HepG2 (cell line): ENCODE measurements at regions not wholly inside any gene's neighbourhood (a gene's known extent, or its start where the extent isn't known, plus 50 kb on each side); places are given as distances from the start of the nearest gene placed in this dataset.

Experiments used
- ATAC-seq: fragments of 200-7000 bp; cut with Tn5 transposase; 3 replicates; pipeline ENCODE4 v1.9.1; 2020; ENCODE audit warnings: mild to moderate bottlenecking, moderate library complexity
- BruUV-seq: library from RNA; stranded (reverse); fragments of 400-500 nt; replicated peaks from 2 replicates; lab custom pipeline; 2021; lab: Mats Ljungman, UMichigan
- CTCF ChIA-PET: fragments of 300-600 bp; formaldehyde crosslinking; extraction: SDS; loops from one replicate; lab custom pipeline; 2021; ENCODE audit warnings: low total read pairs, inconsistent platforms, low intra/inter-chr PET ratio; lab: Yijun Ruan, JAX
- POLR2A ChIA-PET: fragments of 350-600 bp; sonication (Branson Sonifier 250); formaldehyde crosslinking; loops from one replicate; lab custom pipeline; 2020; ENCODE audit warnings: antibody characterized with exemption, inconsistent platforms; lab: Yijun Ruan, JAX
- DNase-seq: peaks from one replicate; pipeline ENCODE4 v3.0.0-alpha.2; 2015; ENCODE audit warnings: low spot score
- FAIRE-seq: peaks from 3 replicates; lab custom pipeline; 2011; peaks lifted over from hg19 to GRCh38; lab: Jason Lieb, UNC
- H2AFZ ChIP-seq: one replicate; pipeline ENCODE4 v1.6.1; 2011; ENCODE audit warnings: low read length, inconsistent platforms
- H3K27ac ChIP-seq: fragments of 300-600 bp; 3 replicates; pipeline ENCODE4 v1.8.0; 2011; ENCODE audit warnings: mixed run types, mild to moderate bottlenecking, mixed read lengths, low read length, inconsistent platforms; ENCODE audit not compliant: insufficient read depth; ENCODE audit errors: extremely low read length
- H3K27me3 ChIP-seq, 2 experiments: fragments of 200-600 bp in 1 of 2; 2 replicates in 1 of 2; 3 replicates in 1 of 2; pipeline versions ENCODE4 v1.6.0 to v1.8.0; 2011; ENCODE audit warnings: low read length in 2 of 2, mild to moderate bottlenecking in 2 of 2, moderate library complexity in 2 of 2, inconsistent platforms in 1 of 2; ENCODE audit not compliant: insufficient read depth in 2 of 2, control insufficient read depth in 1 of 2
- H3K36me3 ChIP-seq, 2 experiments: fragments of 200-600 bp in 1 of 2; replicated peaks in 1 of 2; 2 replicates in 1 of 2; 3 replicates in 1 of 2; pipeline versions ENCODE4 v1.5.1 to v1.8.0; 2011; ENCODE audit warnings: low read length in 2 of 2, inconsistent platforms in 1 of 2; ENCODE audit not compliant: insufficient read depth in 2 of 2, control insufficient read depth in 1 of 2
- H3K4me1 ChIP-seq: 2 replicates; pipeline ENCODE4 v1.5.1; 2012; ENCODE audit warnings: low read length, inconsistent platforms; ENCODE audit not compliant: insufficient read depth
- H3K4me2 ChIP-seq: 2 replicates; pipeline ENCODE4 v1.6.0; 2011; ENCODE audit warnings: low read depth, low read length, inconsistent platforms
- H3K4me3 ChIP-seq, 3 experiments: fragments of 200-600 bp in 1 of 3; sonication (generic), shearing (Covaris generic) in 1 of 3; replicated peaks in 1 of 3; 2 replicates each; pipeline ENCODE4 v1.5.1; 2011 to 2016; ENCODE audit warnings: low read length in 3 of 3, inconsistent platforms in 2 of 3, low read depth in 2 of 3, mild to moderate bottlenecking in 2 of 3, control low read depth in 1 of 3, mixed read lengths in 1 of 3; ENCODE audit not compliant: insufficient read depth in 1 of 3
- H3K79me2 ChIP-seq: one replicate; pipeline ENCODE4 v1.6.1; 2011; ENCODE audit warnings: low read length, inconsistent platforms; ENCODE audit not compliant: insufficient read depth
- H3K9ac ChIP-seq: 2 replicates; pipeline ENCODE4 v1.6.0; 2011; ENCODE audit warnings: mild to moderate bottlenecking, low read depth, low read length, inconsistent platforms; ENCODE audit not compliant: insufficient read depth
- H3K9me3 ChIP-seq: 2 replicates; pipeline ENCODE4 v1.5.1; 2012; ENCODE audit warnings: mild to moderate bottlenecking, low read length
- H4K20me1 ChIP-seq: 2 replicates; pipeline ENCODE4 v1.6.0; 2011; ENCODE audit warnings: inconsistent platforms, mild to moderate bottlenecking, low read length, moderate library complexity; ENCODE audit not compliant: insufficient read depth
- ARNT2 ChIP-seq: sonication (generic); formaldehyde crosslinking; IDR thresholded peaks from 2 replicates; pipeline ENCODE4 v1.8.0; 2022; ENCODE audit warnings: mild to moderate bottlenecking, low read depth, missing genetic modification reagents, moderate library complexity
- ATF7 ChIP-seq, 2 experiments: fragments of 450-650 bp in 1 of 2; sonication (generic) in 1 of 2; formaldehyde crosslinking in 1 of 2; IDR thresholded peaks; 2 replicates each; pipeline versions ENCODE4 v1.4.0 to v1.6.1; 2016 to 2020; ENCODE audit warnings: antibody characterized with exemption in 1 of 2, mild to moderate bottlenecking in 1 of 2, missing genetic modification reagents in 1 of 2
- CREB1 ChIP-seq, 2 experiments: fragments of 450-650 bp in 1 of 2; IDR thresholded peaks; 2 replicates each; pipeline ENCODE4 v1.6.1; 2016 to 2017; ENCODE audit warnings: control low read depth in 1 of 2, mild to moderate bottlenecking in 1 of 2, missing compliant biosample characterization in 1 of 2, missing genetic modification characterization in 1 of 2
- HOXA3 ChIP-seq: sonication (generic); formaldehyde crosslinking; IDR thresholded peaks from 2 replicates; pipeline ENCODE4 v1.5.0; 2020; ENCODE audit warnings: missing genetic modification reagents
- JUNB ChIP-seq: sonication (generic); formaldehyde crosslinking; IDR thresholded peaks from 2 replicates; pipeline ENCODE4 v1.8.0; 2022; ENCODE audit warnings: missing genetic modification reagents, mild to moderate bottlenecking, borderline replicate concordance
- NFKBIZ ChIP-seq: IDR thresholded peaks from 2 replicates; pipeline ENCODE4 v1.6.1; 2018; ENCODE audit warnings: missing genetic modification reagents, missing compliant biosample characterization
- RFX1 ChIP-seq: fragments of 450-650 bp; IDR thresholded peaks from 2 replicates; pipeline ENCODE4 v1.6.1; 2017
- TSC22D2 ChIP-seq: sonication (generic); formaldehyde crosslinking; IDR thresholded peaks from 2 replicates; pipeline ENCODE4 v1.5.1; 2020; ENCODE audit warnings: missing genetic modification reagents, mild to moderate bottlenecking, borderline replicate concordance
- ZBTB21 ChIP-seq: sonication (generic); formaldehyde crosslinking; IDR thresholded peaks from 2 replicates; pipeline ENCODE4 v1.4.0; 2020; ENCODE audit warnings: missing genetic modification reagents
- ZBTB3 ChIP-seq: sonication (generic); formaldehyde crosslinking; IDR thresholded peaks from 2 replicates; pipeline ENCODE4 v1.4.0; 2020; ENCODE audit warnings: low read depth, mild to moderate bottlenecking, moderate library complexity, missing genetic modification reagents, borderline replicate concordance
- ZNF33B ChIP-seq: sonication (generic); formaldehyde crosslinking; IDR thresholded peaks from 2 replicates; pipeline ENCODE4 v1.5.1; 2020; ENCODE audit warnings: mild to moderate bottlenecking, missing genetic modification reagents
- ZNF570 ChIP-seq: sonication (generic); formaldehyde crosslinking; IDR thresholded peaks from 2 replicates; pipeline ENCODE4 v1.4.0; 2020; ENCODE audit warnings: mild to moderate bottlenecking, missing genetic modification reagents, borderline replicate concordance
- ZNF768 ChIP-seq: sonication (generic); formaldehyde crosslinking; IDR thresholded peaks from 2 replicates; pipeline ENCODE4 v1.4.0; 2020; ENCODE audit warnings: missing genetic modification reagents
- WGBS: methylation state at CpG from one replicate; pipeline ENCODE4 v1.1.6; 2017; ENCODE audit warnings: low lambda C conversion rate; 5-methylcytosine and 5-hydroxymethylcytosine counted together
- in situ Hi-C: cut with HindIII; loops from 2 replicates; pipeline ENCODE4 v1.10.0; 2017; ENCODE audit warnings: low pct_unique_long_range_greater_than_20kb; ENCODE audit not compliant: extremely low pct_ligation_motif_present
- intact Hi-C: fragments of 100-400 bp; cut with micrococcal nuclease; formaldehyde crosslinking; loops from one replicate; pipeline ENCODE4 v1.10.0; 2022; ENCODE audit not compliant: unreplicated experiment
- TF ChIP-seq, protein P1 (sequence below): IDR thresholded peaks from 2 replicates; pipeline ENCODE4 v1.6.1; 2016; ENCODE audit warnings: missing biosample characterization, missing genetic modification reagents, low read depth

DNA sequence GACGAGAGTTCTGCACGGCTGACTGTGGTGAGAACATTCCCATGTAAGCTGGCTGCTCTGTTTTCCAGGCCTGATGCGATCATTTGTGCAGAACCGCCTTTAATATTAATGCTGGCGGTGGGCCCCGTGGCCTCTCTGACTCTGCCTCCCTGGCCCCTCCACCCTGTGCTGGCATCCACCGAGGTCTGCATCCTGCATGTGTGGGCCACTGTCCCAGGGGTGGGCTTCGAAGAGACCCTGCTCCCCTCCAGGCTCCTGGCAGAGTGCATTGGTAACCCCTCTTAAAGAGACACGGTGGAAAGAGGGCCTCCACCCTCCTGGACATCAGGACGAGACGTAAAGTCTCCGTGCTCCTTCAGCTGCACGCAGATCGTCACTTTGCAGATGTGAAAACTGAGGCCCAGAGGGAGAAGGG is 67.3 kb upstream of the FAM20C start:
- H3K9me3 ChIP-seq, result no peaks in the 10 kb centered on the region
- H3K36me3 ChIP-seq, result no peaks in the 10 kb centered on the region
- peaks cover 0 to 35% of the 10 kb centered on the region in 2 experiments; a peak in 4 of 5 replicates for H3K27me3 ChIP-seq
- ChIA-PET CTCF (no interaction called here), POLR2A (no interaction called here)
- DNase-seq, result no peak
- no peaks in the 10 kb centered on the region for H3K79me2 ChIP-seq
- intact Hi-C loops, result no loop called here
- in situ Hi-C loops, result no loop called here
- no peak overlapping the region for H3K9ac ChIP-seq
- no peak overlapping the region for H3K4me3 ChIP-seq
- no peak for ATAC-seq
- 73% methylated on average over 9 of the region's 14 CpGs for WGBS
- TF ChIP-seq ZNF570 (CRISPR knock-in tag) (no peak), ZNF33B (CRISPR knock-in tag) (no peak), NFKBIZ (CRISPR knock-in tag) (no peak), ZNF768 (CRISPR knock-in tag) (no peak), RFX1 (no peak), ZBTB3 (CRISPR knock-in tag) (no peak), ARNT2 (no peak)
- TF ChIP-seq, protein P1, sequence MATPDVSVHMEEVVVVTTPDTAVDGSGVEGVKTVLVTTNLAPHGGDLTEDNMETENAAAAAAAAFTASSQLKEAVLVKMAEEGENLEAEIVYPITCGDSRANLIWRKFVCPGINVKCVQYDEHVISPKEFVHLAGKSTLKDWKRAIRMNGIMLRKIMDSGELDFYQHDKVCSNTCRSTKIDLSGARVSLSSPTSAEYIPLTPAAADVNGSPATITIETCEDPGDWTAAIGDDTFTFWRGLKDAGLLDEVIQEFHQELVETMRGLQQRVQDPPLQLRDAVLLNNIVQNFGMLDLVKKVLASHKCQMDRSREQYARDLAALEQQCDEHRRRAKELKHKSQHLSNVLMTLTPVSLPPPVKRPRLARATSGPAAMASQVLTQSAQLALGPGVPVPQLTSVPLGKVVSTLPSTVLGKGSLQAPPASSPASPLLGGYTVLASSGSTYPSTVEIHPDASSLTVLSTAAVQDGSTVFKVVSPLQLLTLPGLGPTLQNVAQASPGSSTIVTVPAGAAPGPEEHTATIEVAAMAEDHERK (CRISPR knock-in tag), result no peak
- no peak overlapping the region for H2AFZ ChIP-seq
- BruUV-seq, result no TSS peak
- FAIRE-seq, result no peak
- no peaks in the 10 kb centered on the region for H4K20me1 ChIP-seq
- no peak overlapping the region for H3K27ac ChIP-seq
- H3K4me1 ChIP-seq, result peaks cover 10% of the 10 kb centered on the region
- no peak overlapping the region for H3K4me2 ChIP-seq

DNA sequence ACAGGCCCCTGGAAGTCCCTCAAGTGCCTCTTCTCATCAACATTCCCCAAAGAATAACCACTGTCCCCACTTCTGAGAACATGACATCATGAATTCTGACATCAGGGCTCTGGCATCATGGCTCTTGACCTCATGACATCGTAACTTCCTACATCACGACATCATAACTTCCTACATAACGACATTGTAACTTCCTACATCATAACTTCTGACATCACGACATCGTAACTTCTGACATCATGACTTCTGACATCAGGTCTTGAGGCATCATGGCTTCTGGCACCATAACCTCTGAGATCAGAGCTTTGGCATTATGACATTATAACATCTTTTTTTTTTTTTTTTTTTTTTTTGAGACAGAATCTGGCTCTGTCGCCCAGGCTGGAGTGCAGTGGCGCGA is 66.7 kb upstream of the FAM20C start:
- TF ChIP-seq ZBTB21 (CRISPR knock-in tag) (peak; percentile 85), TSC22D2 (CRISPR knock-in tag) (no peak), ATF7 (IDR thresholded peaks at IDR 0.05) (peak; percentile 69; the same call in 1 of the 2 replicates), ATF7 (CRISPR knock-in tag; IDR thresholded peaks at IDR 0.05) (no peak), JUNB (CRISPR knock-in tag) (no peak), CREB1 (IDR thresholded peaks at IDR 0.05) (peak; percentile 88), CREB1 (CRISPR knock-in tag; IDR thresholded peaks at IDR 0.05) (no peak), HOXA3 (CRISPR knock-in tag) (0 out of 2 replicates have a peak, but pooled peaks have one; percentile 30)
- TF ChIP-seq, all 625 proteins: peak for 4
- peaks cover 0 to 33% of the 10 kb centered on the region in 2 experiments; a peak in 4 of 5 replicates for H3K27me3 ChIP-seq
- H3K4me1 ChIP-seq, result peaks cover 5% of the 10 kb centered on the region
- H2AFZ ChIP-seq, result no peak overlapping the region
- H3K79me2 ChIP-seq, result no peaks in the 10 kb centered on the region
- no peak overlapping the region for H3K9ac ChIP-seq
- ChIA-PET POLR2A (no interaction called here), CTCF (no interaction called here)
- DNase-seq, result no peak
- H3K9me3 ChIP-seq, result no peaks in the 10 kb centered on the region
- no peaks in the 10 kb centered on the region for H4K20me1 ChIP-seq
- WGBS, result 60% methylated on average over 6 of the region's 8 CpGs
- in situ Hi-C loops (no loop called here), intact Hi-C loops (no loop called here)
- BruUV-seq, result no TSS peak
- no peak overlapping the region for H3K4me2 ChIP-seq
- no peaks in the 10 kb centered on the region for H3K36me3 ChIP-seq
- no peak overlapping the region for H3K4me3 ChIP-seq
- H3K27ac ChIP-seq, result no peak overlapping the region
- ATAC-seq, result no peak
- FAIRE-seq, result no peak
